Left cardiac atrium (tissue), 4 donors: ENCODE measurements at regions not wholly inside any gene's neighbourhood (a gene's known extent, or its start where the extent isn't known, plus 50 kb on each side); places are given as distances from the start of the nearest gene placed in this dataset.
A peak's percentile ranks its signal among the peaks of the same experiment; 100 is the strongest.
"Not testable (repeated sequence)": the region's sequence is repeated elsewhere in the genome, so short reads cannot be mapped to it uniquely, and the experiment has no call there.

ENCODE experiments used
- ATAC-seq, 2 donors: fragments of 200-7000 bp; cut with Tn5 transposase; one replicate each; pipeline ENCODE4 v1.9.1; 2020; ENCODE audit warnings: mild to moderate bottlenecking in 2 of 2, moderate library complexity in 2 of 2
- DNase-seq: peaks from one replicate; pipeline ENCODE4 v3.0.0-alpha.2; 2020
- intact Hi-C, 2 donors: fragments of 100-400 bp; cut with DNase I; formaldehyde crosslinking; loops; one replicate each; pipeline versions ENCODE4 v1.14.1 to v1.15.1; 2022 to 2023
- donor health status: DM: no; HTN: yes; CAD: no.
- donor health status: DM: no; HTN: yes; CAD: no; lungs with severe emphysema.
- donor health status: DM: yes; HTN: yes; CAD: no.
- donor health status: Dilated cardiomyopathy.

GRCh38 chr10:63675171-63675570 lies 154.0 kb downstream of the REEP3 start:
- intact Hi-C loops: no loop called here
- ATAC-seq (no peak), DNase-seq (no peak)

- ATAC-seq (no peak), DNase-seq (no peak)
- intact Hi-C loops: no loop called here
Observed at GRCh38 chr10:63677001-63677400, 155.8 kb downstream of the REEP3 start.

- intact Hi-C loops, ATAC-seq, DNase-seq: not testable (repeated sequence)
Observed at GRCh38 chr10:63680545-63680944, 159.3 kb downstream of the REEP3 start.

GRCh38 chr10:63681993-63682697 lies 160.9 kb downstream of the REEP3 start:
- DNase-seq: peak; percentile 36
- intact Hi-C loops: no loop called here
- peak; percentile 90 to 98 for ATAC-seq

- ATAC-seq: peak; percentile 34 to 58
- DNase-seq, intact Hi-C loops: not testable (repeated sequence)
Observed at GRCh38 chr10:63682698-63683052, 161.5 kb downstream of the REEP3 start.

- ATAC-seq (no peak), DNase-seq (no peak)
- intact Hi-C loops: no loop called here
Observed at GRCh38 chr10:63683223-63683622, 162.0 kb downstream of the REEP3 start.

- no peak for DNase-seq
- intact Hi-C loops: no loop called here
- no peak for ATAC-seq
Observed at GRCh38 chr10:63683686-63684085, 162.5 kb downstream of the REEP3 start.

- intact Hi-C loops: no loop called here
- ATAC-seq (no peak), DNase-seq (no peak)
Observed at GRCh38 chr10:63684257-63684936, 163.2 kb downstream of the REEP3 start.

GRCh38 chr10:63689768-63690167 lies 168.6 kb downstream of the REEP3 start:
- intact Hi-C loops: no loop called here
- ATAC-seq (no peak), DNase-seq (no peak)

- intact Hi-C loops: no loop called here
- DNase-seq (no peak), ATAC-seq (peak; percentile 71 to 79)
Observed at GRCh38 chr10:63692220-63692896, 171.2 kb downstream of the REEP3 start.

GRCh38 chr10:63693021-63693420 lies 171.8 kb downstream of the REEP3 start:
- intact Hi-C loops, DNase-seq, ATAC-seq: not testable (repeated sequence)

GRCh38 chr10:63696205-63696604 lies 175.0 kb downstream of the REEP3 start:
- intact Hi-C loops: no loop called here
- DNase-seq: no peak

GRCh38 chr10:63697956-63698786 lies 177.0 kb downstream of the REEP3 start:
- ATAC-seq: no peak
- intact Hi-C loops: no loop called here
- DNase-seq: no peak

More at GRCh38 chr10:63696205-63696604, 175.0 kb downstream of the REEP3 start:
- no peak for ATAC-seq

- peak in 1 of 2 donors; percentile 45 for ATAC-seq
- no peak for DNase-seq
- intact Hi-C loops: no loop called here
Observed at GRCh38 chr10:63698787-63699150, 177.6 kb downstream of the REEP3 start.

GRCh38 chr10:63699785-63700613 lies 178.8 kb downstream of the REEP3 start:
- peak; percentile 77 to 98 for ATAC-seq
- DNase-seq: peak; percentile 77
- intact Hi-C loops: no loop called here

GRCh38 chr10:63700631-63701156 lies 179.5 kb downstream of the REEP3 start:
- intact Hi-C loops: no loop called here
- ATAC-seq (no peak), DNase-seq (no peak)

GRCh38 chr10:63702092-63702491 lies 180.9 kb downstream of the REEP3 start:
- ATAC-seq: no peak
- intact Hi-C loops: no loop called here
- DNase-seq: no peak

GRCh38 chr10:63703113-63703670 lies 182.0 kb downstream of the REEP3 start:
- no peak for DNase-seq
- intact Hi-C loops: no loop called here
- peak; percentile 16 to 36 for ATAC-seq
